ENCODE measurements at regions not wholly inside any gene's neighbourhood (a gene's known extent, or its start where the extent isn't known, plus 50 kb on each side); places are given as distances from the start of the nearest gene placed in this dataset.

- TF ChIP-seq, protein P1, sequence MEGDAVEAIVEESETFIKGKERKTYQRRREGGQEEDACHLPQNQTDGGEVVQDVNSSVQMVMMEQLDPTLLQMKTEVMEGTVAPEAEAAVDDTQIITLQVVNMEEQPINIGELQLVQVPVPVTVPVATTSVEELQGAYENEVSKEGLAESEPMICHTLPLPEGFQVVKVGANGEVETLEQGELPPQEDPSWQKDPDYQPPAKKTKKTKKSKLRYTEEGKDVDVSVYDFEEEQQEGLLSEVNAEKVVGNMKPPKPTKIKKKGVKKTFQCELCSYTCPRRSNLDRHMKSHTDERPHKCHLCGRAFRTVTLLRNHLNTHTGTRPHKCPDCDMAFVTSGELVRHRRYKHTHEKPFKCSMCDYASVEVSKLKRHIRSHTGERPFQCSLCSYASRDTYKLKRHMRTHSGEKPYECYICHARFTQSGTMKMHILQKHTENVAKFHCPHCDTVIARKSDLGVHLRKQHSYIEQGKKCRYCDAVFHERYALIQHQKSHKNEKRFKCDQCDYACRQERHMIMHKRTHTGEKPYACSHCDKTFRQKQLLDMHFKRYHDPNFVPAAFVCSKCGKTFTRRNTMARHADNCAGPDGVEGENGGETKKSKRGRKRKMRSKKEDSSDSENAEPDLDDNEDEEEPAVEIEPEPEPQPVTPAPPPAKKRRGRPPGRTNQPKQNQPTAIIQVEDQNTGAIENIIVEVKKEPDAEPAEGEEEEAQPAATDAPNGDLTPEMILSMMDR (conservative IDR thresholded peaks at IDR 0.05; ENCODE audit: low read depth in 2 of 2): no peak
- no peak for TF ChIP-seq POLR2AphosphoS5 (IDR thresholded peaks at IDR 0.05; ENCODE audit: low read depth)
- TF ChIP-seq EZH2 (IDR thresholded peaks at IDR 0.05; ENCODE audit: low read depth, unreplicated experiment): no peak
These were observed 152.5 kb upstream of the GYPC start for GRCh38 chr2:126503476-126503875.
